Activated CD4-positive, CD25-positive, alpha-beta regulatory T cell treated with anti-CD3 and anti-CD28 coated beads, Interleukin-2, amount 50 U/mL, for 16 hours (primary cell): ENCODE measurements at regions not wholly inside any gene's neighbourhood (a gene's known extent, or its start where the extent isn't known, plus 50 kb on each side); places are given as distances from the start of the nearest gene placed in this dataset.

Experiments
- DNase-seq: peaks from one replicate; pipeline ENCODE4 v3.0.0-alpha.2; 2020; ENCODE audit warnings: low read depth, low spot score

DNA sequence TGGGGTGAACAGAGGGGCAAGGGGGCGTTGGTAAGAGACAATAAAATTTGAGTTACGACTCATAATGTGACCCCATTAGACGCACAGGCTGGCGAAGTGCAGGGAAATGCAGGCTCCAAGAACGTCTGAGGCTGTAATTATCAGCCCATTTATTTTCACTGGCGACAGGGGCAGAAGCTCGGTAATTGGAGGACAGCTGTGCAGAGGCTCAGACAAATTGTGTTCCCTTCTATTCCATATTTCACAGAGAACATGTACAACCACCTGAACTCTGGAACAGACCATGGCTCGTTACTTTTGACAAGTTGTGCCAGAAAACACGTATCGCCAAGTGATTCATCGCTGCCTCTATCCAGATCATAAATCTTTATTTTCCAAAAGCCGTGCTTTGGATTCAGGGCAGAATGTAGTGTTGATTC is 137.3 kb upstream of the FRMD4A start:
- DNase-seq: no peak

DNA sequence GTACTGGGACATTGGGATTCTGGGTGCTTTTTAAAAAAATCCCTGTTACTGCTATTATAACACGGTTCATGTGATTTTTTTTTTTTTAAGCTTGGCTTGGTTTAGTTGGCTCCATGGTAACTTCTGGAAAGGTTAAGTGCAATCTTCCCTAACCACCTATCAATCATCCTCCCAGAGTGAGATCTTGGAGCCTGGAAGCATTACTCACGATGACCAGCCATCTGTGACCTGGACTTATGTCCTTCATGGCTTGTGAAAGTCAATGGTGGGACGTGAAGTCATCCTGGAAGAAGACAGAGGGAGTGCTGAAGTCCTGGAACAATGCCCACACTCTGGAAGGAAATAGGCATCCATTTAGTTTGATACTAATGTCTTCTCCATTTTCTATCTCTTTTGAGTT is 135.5 kb upstream of the FRMD4A start:
- DNase-seq: no peak

DNA sequence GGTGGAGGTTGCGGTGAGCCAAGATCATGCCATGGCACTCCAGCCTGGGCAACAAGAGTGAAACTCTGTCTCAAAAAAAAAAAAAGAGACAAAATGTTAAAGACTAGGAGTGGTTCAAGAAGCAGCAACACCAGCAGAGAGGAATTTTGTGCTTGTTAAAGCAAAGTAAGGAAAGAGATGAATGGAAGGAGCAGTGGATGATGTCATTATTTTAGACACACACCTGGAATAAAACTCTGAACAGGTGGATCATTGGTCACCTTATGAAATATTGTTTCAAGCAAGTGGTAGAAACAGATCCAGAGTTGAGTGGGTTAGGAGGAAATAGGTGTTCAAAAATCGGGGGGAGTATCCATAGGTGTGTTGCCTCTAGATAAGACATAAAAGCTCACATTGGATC is 129.7 kb upstream of the FRMD4A start:
- no peak for DNase-seq

DNA sequence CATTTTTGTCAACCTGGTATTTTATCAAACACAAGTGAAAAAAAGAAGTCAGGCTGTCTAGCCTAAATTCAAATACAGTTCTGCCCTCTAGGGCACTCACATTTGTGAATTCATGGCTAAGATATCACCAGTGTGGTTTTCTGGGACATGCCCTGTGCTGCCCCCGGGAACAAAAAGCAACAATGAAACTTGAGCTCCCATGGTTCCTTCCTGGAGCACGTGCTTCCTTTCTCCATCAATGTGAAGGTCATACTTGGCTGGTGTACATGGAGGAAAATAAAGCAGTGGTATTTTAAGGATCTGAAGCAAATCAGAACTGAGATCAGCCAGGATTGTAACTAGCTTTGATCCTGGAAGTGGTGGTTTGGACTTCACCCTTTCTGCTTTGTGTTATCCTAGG is 128.9 kb upstream of the FRMD4A start:
- DNase-seq: no peak

DNA sequence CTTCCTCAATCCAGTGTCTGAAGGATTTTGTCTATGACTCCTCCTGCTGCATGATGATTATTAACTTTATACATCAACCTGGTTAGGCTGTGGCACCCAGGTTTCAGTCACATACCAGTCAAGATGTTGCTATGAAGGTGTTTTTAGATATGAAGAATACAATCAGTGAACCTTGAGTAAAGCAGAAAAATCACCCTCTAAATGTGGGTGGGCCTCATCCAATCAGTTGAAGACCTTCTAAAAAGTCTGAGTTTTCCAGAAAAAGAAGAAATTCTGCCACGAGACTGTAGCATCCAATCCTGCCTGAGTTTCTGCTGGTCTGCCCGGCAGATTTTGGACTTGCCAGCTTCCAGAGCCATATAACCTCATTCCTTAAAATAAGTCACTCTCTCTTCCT is 126.1 kb upstream of the FRMD4A start:
- DNase-seq: no peak

DNA sequence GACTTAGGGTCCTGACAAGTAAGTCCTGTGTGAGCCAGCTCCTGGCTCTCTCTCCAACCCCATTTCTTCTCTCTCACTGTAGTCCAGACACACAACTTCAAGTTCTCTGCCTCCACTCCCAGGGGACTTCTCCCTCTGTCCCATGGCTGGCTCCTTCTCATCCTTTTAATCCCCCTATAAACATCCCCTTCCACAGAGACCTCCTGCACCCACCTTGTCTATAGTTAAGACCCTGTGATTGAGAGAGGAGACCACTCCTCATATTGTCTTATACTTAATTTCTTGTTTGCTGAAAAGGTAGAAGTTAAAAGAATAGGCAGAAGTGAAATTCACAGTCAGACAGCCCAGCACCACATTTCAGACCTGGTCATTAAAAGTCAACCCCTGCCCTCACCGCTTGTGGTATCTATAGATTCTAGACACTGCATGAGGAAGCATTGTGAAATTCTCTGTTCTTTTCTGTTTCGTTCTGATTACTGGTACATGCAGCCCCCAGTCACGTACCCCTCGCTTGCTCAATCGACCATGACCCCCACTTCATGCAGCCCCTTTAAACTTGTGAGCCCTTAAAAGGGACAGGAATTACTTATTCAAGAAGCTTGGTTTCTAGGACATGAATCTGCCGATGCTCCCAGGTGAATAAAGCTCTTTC is 125.6 kb upstream of the FRMD4A start:
- DNase-seq: no peak

DNA sequence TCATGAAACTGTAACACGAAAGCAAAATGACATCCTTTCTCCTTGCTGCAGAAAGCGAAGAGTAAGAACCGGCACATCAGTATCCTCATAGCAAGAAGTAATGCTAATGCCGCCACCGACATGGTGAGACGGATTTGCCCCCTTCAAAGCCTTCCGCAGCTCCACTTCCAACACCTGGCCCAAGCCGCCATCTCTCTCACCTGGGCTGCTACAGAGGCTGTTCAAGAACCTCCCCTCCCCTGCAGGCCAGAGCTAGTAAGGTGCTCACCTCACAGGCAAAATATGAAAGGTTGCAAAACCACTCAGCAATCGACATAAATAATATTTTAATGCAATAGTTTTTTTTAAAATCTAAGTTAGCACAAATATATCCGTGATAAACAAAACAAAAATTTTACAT is 123.9 kb upstream of the FRMD4A start:
- DNase-seq: no peak

DNA sequence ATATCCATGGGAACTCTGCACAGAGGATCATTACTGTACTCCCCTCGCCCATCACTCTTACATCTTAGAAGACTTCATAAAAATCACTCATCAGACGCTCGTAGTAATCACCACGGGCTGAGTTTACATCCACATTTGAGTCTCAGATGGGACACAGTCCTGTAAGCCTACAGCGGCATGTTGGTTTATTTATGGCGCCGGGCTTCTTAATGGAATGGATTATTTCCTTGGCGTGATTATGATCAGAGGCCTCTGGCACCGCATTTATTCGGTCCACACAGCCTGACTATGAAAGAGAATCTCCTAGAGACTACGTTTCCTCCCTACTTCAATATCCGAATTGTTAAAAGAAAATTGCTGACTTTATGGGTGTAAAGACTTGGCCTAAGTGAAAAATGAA is 123.5 kb upstream of the FRMD4A start:
- DNase-seq: no peak

DNA sequence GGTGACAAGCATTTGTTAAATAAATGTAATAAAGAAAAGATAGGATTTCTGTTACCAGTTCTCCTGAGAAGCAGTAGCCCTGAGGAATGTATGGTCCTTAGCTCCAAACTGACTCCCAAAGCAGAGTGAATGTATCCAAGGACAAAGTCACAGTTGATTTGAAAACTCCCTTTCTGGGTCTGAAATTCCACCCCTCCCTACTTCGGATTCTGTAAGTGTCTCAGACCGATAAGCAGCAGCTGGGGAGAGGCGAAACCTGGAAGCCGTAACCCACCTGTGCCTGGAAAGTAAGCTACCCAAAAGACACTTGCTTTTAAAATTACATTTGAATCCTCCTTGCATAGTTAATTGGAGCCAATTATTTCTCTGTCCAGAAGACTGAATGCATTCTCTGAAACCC is 122.9 kb upstream of the FRMD4A start:
- DNase-seq: no peak

DNA sequence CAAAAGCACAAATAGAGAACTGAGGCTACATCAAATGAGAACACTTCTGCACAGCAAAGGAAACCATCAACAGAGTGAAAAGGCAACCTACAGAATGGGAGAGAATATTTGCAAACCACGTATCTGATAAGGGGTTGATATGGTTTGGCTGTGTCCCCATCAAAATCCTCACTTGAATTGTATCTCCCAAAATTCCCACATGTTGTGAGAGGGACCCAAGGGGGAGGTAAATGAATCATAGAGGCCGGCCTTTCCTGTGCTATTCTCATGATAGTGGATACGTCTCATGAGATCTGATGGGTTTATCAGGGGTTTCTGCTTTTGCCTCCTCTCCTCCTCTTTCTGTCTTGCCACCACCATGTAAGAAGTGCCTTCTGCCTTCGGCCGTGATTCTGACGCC is 120.6 kb upstream of the FRMD4A start:
- DNase-seq: no peak

DNA sequence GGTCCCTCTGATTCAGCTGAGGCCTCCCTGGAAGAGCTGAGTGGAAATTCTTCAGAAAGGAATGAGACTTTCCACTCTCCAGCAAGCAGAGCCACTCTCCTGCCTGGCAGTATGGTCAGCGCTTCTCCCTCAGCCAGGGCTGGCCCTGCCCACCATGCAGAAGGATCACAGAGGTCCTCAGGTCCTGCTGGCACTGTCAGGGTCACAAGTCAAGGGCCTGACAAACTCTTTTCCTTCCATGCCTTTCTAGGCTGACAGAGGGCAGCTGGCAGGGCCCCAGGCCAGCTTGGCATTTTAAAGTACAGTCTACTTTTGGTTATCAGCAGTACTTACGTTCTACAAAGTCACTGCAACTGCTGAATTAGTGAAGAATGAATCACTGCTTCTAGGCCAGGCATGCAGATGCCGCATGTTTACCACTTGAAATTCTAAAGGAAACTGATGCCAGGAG is 119.3 kb upstream of the FRMD4A start:
- no peak for DNase-seq

DNA sequence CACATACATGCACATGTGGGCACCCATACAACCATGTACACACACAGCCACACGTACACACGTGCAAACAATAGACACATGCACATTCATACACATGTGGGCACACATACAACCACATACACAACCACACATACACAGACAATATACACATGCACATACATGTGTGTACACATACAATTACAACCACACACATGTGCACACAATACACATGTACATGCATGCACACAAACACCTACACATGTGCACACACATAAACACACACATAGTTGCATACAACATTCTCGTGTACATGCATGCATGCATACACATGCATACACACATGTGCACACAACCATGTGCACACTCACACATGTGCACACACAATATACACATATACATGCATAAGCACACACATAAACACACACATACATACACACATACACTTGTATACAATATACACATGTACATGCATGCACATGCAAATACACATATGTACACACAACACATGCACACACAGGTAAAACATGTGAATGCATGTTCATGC is 118.6 kb upstream of the FRMD4A start:
- DNase-seq: no peak

DNA sequence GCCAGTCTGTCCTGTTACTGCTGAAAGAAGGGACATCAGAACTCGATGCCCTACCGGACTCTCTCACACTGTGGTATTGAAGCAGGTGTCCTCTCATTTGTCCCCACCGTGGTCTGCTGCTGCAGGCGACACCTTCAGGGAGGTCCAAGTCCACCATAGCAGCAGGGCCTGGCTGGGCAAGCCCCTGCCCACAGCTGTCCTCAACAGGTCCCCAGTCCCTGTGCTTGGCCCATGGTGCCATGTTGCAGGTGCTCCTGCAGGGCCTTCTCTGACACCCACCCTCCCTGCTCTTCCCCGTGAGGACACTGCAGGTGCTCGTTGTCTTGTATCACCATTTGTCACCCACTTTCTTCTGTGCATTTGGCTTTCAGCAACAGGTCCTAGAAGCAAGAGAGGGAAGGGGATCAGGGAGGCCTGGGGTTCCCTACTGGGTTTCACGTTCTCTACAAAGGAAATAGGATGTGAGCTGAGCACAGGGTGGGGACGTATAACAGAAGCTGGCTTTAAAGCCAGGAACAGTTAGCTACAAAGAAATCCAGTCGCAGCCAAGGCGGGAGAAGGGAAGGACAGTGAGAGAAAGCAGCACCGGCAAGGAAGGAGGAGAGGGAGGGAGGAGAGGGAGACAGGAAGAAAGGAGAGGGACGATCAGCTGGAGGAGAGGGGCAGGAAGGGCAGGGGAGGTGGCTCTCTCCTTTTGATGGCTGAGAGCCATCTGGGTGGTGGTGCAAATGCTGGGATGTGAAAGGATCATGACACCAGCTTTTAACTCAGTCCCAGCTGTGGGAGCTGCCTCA is 117.7 kb upstream of the FRMD4A start:
- DNase-seq: no peak

DNA sequence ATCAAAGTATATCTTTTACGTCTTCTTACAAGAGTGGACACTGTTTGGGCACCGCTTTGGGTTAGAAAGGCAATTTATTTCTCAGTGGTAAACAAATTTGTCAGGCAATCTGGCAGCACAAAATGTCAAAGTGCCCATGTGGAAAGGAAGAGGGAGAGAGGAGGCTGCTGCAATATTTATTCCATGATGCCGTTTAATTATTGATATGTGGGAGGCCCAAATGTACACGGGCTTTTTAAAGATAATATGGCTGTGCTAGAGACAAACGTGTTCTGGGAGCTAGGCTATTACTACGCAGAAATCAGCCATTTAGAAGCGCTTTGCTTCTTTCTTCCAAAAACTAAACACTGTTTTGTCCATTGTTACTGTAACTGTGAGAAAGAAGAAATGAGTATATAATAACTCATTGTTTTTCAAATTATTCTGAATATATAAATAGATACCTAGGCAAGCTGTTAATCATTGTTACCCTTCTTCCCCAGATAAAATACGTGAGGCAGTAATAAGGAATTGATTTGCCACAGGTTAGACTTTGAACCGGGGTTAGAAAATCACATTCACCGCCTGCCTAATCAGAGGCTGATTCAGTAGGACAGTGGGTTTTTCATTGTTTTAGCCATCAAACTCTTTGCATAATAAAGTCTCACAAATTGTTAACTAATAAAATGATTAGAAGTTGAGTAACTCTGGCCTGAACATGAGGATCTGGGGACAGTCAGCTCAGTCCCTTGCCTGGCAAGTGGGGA is 116.5 kb upstream of the FRMD4A start:
- no peak for DNase-seq

DNA sequence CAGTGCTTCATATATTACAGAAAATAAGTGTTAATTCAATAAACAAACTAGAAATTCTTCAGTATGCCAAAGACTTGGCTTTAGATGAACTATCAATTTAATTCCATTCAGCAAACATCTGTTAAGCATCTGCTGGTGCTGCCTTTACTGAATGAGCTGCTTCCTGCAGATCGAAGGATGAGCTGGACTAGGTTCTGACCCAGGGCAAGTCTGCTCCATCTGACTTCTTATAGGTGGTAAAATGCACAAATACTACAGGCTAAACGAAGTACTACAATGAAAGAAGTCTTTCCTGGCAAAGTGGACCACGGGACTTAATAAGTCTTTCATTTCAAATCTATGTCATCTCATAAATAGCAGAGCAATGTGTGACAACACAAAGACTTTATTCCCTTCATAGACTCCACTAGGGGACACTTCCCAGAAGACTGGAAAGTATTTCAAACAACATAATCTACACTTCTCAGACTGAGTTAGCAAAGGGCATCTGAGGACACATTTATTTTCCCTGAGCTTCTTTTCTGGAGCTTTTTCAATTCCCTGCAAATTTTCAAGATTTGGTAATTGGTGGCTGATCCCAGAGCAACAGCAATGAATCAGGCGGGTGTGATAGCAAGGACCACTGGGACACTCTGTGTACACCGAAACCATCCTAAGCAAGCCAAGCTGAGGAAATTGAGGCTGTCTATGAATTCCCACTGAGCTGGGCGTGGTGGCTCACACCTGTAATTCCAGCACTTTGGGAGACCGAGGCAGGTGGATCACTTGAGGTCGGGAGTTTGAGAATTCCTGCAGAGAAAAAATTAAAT is 108.9 kb upstream of the FRMD4A start:
- no peak for DNase-seq

DNA sequence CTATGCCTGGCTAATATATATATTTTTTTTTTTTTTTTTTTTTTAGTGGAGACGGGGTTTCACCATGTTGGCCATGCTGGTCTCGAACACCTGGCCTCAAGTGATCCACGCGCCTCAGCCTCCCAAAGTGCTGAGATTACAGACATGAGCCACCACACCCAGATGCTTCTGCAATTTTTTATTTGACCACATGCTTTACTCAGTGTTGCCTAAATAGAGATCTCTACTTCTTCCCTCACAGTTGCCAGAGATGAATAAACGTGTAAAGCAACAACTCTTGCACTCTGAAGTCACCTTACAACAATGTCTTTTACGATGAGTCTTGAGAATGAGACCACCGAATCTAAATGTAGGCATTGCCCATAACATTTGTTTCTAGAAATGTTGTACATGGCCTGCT is 107.9 kb upstream of the FRMD4A start:
- DNase-seq: no peak

DNA sequence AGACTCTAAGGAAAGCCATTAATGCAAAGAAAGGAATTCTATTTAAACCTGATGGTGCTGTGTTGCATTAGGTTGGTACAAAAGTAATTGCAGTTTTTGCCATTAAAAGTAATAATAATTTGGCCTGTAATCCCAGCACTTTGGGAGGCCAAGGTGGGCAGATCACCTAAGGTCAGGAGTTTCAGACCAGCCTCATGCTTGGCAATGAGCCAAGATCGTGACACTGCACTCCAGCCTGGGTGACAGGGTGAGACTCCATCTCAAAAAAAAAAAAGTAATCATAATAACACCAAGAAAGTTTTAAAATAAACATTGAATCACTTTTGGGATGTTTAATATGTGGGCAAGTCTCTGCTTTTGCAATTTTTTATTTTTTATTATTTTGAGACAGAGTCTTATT is 107.3 kb upstream of the FRMD4A start:
- DNase-seq: no peak

DNA sequence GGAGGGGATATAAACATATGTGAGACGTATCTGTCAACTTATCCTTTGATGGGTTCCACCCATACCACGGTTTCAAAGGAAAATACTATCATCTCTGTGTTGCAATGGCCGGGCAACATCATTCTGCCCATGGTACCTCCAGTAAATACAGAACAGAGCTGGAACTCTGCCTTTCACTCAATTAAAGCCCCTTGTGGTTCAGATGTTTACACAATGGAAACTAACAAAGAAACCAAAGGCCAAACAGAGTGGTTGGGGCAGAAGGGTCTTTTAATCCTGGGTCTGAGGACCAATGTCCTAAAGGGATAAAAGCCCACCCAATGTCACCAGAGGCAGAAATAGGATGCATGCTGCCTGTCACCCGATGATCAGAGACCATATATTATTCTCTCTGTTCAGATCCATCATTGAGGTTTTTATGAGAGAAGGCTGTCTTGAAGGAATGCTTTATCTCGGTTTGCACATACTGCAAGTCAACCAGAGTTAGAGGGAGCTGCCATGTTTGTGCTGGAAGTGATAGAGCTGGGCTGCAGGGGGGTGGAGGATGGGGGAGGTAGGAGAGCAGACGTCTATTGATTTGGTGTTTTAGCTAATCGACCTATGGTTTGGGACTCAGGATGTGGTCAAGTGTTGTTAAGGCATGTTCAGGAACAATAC is 105.4 kb upstream of the FRMD4A start:
- DNase-seq: no peak

DNA sequence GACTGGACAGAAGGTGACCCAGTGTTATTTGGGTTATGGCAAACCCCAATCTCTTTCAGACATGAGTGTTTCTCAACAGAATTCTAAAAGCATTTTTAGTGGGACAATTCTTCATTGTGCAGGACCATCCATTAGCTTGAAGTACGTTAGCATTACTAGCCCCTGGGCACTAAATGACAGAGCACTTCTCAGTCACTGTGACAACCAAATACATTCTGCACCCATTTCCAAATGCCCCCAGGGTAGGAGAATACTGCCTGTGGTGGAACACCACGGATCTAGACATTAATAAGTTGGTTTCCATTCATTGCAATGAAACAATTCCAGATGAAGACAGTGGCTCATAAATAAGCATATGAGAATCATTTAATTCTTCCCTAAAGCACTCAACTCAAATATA is 102.4 kb upstream of the FRMD4A start:
- DNase-seq: no peak

DNA sequence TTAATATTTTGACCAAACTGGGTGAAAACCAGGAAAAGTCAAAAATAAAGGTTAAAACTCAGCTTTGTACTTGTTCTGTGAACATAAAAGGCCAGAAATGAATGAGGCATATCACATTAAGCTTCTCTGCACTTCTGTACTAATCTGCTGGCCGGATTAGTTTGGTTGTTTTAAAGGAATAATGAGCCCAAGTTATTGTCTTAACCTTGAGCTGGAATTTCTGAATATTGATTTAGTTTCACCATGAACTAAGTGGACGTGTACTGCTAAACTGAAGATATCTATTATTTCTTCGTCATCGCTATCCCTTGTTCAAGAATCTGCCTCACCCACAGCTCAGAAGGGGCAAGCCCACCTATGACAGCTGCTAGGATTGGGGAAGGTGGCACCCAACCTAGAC is 101.1 kb upstream of the FRMD4A start:
- no peak for DNase-seq

DNA sequence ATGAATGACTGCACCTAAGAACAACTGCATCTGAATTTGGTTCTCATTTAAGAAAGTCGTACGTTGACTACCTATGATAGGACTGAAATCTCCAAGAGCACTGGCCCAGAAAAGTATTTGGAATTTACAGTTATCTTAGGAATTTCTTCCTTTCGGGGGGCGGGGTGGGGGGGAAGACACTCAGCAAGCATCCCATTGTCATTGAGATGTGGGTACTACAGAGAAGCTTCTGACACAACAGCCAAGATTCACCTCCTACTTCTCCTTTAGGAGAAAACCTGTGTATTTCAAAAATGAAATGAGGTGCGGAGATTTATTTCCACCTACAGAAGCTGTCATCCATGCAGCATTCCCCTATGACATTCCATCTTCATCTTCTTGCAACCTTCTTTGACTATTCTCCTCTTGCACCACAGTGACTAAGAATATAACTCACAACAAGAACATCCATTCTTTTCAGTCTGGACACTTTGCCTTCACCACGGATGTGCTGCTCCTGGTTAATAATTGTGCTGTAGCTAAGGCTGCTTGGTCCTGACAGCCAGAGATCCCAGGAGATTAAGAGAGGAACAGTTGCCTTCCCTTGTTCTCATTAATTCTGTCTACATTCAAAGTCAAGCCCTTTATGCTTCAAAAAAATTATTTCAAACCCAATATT is 98.4 kb upstream of the FRMD4A start:
- no peak for DNase-seq
